ENCODE measurements at regions not wholly inside any gene's neighbourhood (a gene's known extent, or its start where the extent isn't known, plus 50 kb on each side); places are given as distances from the start of the nearest gene placed in this dataset.

- no peaks in the 10 kb centered on the region for H3K4me1 ChIP-seq (ENCODE audit: control insufficient read depth, insufficient read depth, low read length)
- peaks cover 7% of the 10 kb centered on the region for H3K9me3 ChIP-seq (replicated peaks; ENCODE audit: control insufficient read depth, low read depth, low read length)
- H3K27me3 ChIP-seq (ENCODE audit: control insufficient read depth, insufficient read depth, low read length) = no peaks in the 10 kb centered on the region
- H3K27ac ChIP-seq (ENCODE audit: low read length) = no peak overlapping the region
- no peak for DNase-seq
- 50% methylated on average over 1 of the region's 1 CpG for WGBS (ENCODE audit: insufficient coverage)
- no peaks in the 10 kb centered on the region for H3K36me3 ChIP-seq (ENCODE audit: control insufficient read depth, insufficient read depth, low read length)
- no peak overlapping the region for H3K4me3 ChIP-seq (ENCODE audit: low read length)
These were observed 982.5 kb downstream of the TTLL7 start for GRCh38 chr1:83016354-83016849.

DNA sequence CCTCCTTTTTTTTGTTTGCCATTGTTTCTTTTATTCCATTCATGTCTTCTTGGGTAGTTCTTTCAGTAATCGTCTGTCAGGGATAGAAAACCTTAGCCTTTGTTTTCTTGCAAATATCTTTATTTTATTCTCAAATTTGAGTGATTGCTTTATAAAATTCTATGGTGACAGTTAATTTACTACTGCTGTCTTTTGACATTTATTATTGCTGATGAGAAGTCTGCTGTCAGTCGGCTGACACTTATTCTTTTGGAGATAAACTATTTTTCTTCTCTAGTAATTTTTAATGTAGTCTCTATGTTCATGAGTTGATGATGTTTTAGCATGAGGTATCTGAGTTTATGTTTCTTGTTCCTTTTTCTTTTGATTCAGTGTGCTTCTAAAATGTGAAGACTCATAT is 983.8 kb downstream of the TTLL7 start:
- Histone ChIP-seq H3K27ac (ENCODE audit: low read length) (no peak overlapping the region), H3K36me3 (ENCODE audit: control insufficient read depth, insufficient read depth, low read length) (no peaks in the 10 kb centered on the region), H3K4me3 (ENCODE audit: low read length) (no peak overlapping the region), H3K9me3 (replicated peaks; ENCODE audit: control insufficient read depth, low read depth, low read length) (peaks cover 3% of the 10 kb centered on the region), H3K4me1 (ENCODE audit: control insufficient read depth, insufficient read depth, low read length) (no peaks in the 10 kb centered on the region), H3K27me3 (ENCODE audit: control insufficient read depth, insufficient read depth, low read length) (no peaks in the 10 kb centered on the region)
- WGBS (ENCODE audit: insufficient coverage) = no CpG with 5 or more reads among the region's 2 CpGs
- DNase-seq = no peak

DNA sequence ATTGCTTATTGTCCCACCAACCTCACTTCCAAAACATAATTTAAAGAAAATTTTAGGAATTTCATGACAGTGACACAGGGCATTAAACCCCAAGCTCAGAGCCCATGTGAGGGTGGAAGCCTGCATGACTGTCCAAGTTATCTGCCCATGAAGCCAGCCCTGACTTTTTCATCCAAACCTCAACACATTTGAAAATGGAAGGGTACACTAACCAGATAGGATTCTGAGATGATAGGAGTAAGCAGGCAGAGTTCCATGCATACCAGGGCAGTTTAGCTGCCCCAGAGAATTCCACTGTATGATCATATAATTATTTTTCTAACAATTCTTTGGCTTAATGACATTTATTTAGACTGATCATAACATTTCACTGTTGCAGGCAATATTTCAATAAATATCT is 986.0 kb downstream of the TTLL7 start:
- Histone ChIP-seq H3K27ac (ENCODE audit: low read length) (no peak overlapping the region), H3K27me3 (ENCODE audit: control insufficient read depth, insufficient read depth, low read length) (no peaks in the 10 kb centered on the region), H3K4me3 (ENCODE audit: low read length) (no peak overlapping the region)

DNA sequence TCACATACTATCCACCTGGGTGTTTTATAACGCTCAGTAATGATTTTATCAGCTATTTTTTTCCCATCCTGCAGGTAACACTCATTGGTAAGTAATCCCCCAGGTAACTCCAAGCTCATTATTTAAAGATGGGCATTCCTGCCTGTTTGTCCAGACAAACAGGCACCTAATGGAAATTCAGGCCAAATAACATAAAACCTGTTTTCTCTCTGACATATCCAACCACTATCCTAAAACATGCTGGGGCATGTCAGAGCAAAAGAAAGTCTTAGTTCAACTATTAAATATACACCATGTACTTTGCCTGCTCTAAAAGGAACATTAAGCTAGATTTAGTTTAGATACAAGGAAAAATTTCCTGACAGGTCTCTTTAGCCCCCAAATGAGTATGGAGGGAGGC is 987.7 kb downstream of the TTLL7 start:
- 67% methylated on average over 1 of the region's 1 CpG for WGBS (ENCODE audit: insufficient coverage)
- Histone ChIP-seq H3K27ac (ENCODE audit: low read length) (no peak overlapping the region), H3K36me3 (ENCODE audit: control insufficient read depth, insufficient read depth, low read length) (no peaks in the 10 kb centered on the region), H3K4me3 (ENCODE audit: low read length) (no peak overlapping the region), H3K4me1 (ENCODE audit: control insufficient read depth, insufficient read depth, low read length) (no peaks in the 10 kb centered on the region), H3K27me3 (ENCODE audit: control insufficient read depth, insufficient read depth, low read length) (no peaks in the 10 kb centered on the region), H3K9me3 (replicated peaks; ENCODE audit: control insufficient read depth, low read depth, low read length) (no peaks in the 10 kb centered on the region)
- DNase-seq = no peak

More for the DNA sequence above, 986.0 kb downstream of the TTLL7 start:
- H3K36me3 ChIP-seq (ENCODE audit: control insufficient read depth, insufficient read depth, low read length) = no peaks in the 10 kb centered on the region
- H3K4me1 ChIP-seq (ENCODE audit: control insufficient read depth, insufficient read depth, low read length) = no peaks in the 10 kb centered on the region
- H3K9me3 ChIP-seq (replicated peaks; ENCODE audit: control insufficient read depth, low read depth, low read length) = no peaks in the 10 kb centered on the region
- no peak for DNase-seq

- DNase-seq = no peak
- Histone ChIP-seq H3K27me3 (ENCODE audit: control insufficient read depth, insufficient read depth, low read length) (no peaks in the 10 kb centered on the region), H3K36me3 (ENCODE audit: control insufficient read depth, insufficient read depth, low read length) (no peaks in the 10 kb centered on the region), H3K4me3 (ENCODE audit: low read length) (no peak overlapping the region), H3K27ac (ENCODE audit: low read length) (no peak overlapping the region), H3K4me1 (ENCODE audit: control insufficient read depth, insufficient read depth, low read length) (no peaks in the 10 kb centered on the region), H3K9me3 (replicated peaks; ENCODE audit: control insufficient read depth, low read depth, low read length) (no peaks in the 10 kb centered on the region)
- 100% methylated on average over 2 of the region's 3 CpGs for WGBS (ENCODE audit: insufficient coverage)
These were observed 992.7 kb downstream of the TTLL7 start for GRCh38 chr1:83006271-83006670.

DNA sequence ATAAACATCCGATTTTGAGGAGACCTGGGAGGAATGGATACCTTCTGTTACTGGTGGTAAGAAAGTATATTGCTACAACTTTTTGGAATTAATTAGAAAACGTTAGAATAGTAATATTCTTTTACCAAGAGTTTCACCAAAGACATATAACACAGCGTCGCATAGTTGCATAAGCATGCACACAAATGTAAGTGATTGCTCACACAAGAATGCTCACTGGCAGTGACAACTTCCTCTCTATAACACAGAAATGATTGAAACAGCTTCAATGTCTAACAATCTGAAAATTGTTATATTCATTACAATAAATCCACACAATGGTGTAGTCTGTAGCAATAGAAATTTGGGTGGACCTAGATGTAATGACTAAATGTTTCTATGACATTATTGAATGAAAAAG is 998.6 kb downstream of the TTLL7 start:
- no peaks in the 10 kb centered on the region for H3K9me3 ChIP-seq (replicated peaks; ENCODE audit: control insufficient read depth, low read depth, low read length)
- H3K4me1 ChIP-seq (ENCODE audit: control insufficient read depth, insufficient read depth, low read length) = no peaks in the 10 kb centered on the region
- 100% methylated on average over 2 of the region's 4 CpGs for WGBS (ENCODE audit: insufficient coverage)
- H3K27ac ChIP-seq (ENCODE audit: low read length) = no peak overlapping the region
- H3K27me3 ChIP-seq (ENCODE audit: control insufficient read depth, insufficient read depth, low read length) = no peaks in the 10 kb centered on the region
- H3K4me3 ChIP-seq (ENCODE audit: low read length) = no peak overlapping the region
- DNase-seq = no peak
- H3K36me3 ChIP-seq (ENCODE audit: control insufficient read depth, insufficient read depth, low read length) = no peaks in the 10 kb centered on the region

DNA sequence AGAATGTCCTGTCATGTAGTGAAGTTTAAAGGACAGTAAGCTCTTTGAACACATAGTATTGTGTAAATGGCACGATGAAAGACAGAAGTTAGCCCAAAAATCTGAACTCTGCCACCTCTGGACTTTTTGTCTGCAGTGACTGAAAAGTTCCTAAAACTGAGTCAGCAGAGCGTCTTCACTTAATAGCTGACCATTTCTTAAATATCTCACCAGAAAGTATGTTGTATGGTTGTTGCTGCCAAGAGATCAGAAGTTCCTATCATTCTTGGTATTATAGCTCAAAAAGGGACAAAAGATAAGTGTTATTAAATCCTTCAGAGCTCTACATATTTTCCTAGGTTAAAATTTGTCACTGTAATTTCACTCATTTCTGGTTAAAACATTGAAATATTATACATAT is 1003.0 kb downstream of the TTLL7 start:
- Histone ChIP-seq H3K36me3 (ENCODE audit: control insufficient read depth, insufficient read depth, low read length) (no peaks in the 10 kb centered on the region), H3K9me3 (replicated peaks; ENCODE audit: control insufficient read depth, low read depth, low read length) (no peaks in the 10 kb centered on the region), H3K27me3 (ENCODE audit: control insufficient read depth, insufficient read depth, low read length) (no peaks in the 10 kb centered on the region), H3K27ac (ENCODE audit: low read length) (no peak overlapping the region), H3K4me3 (ENCODE audit: low read length) (no peak overlapping the region), H3K4me1 (ENCODE audit: control insufficient read depth, insufficient read depth, low read length) (peaks cover 2% of the 10 kb centered on the region)
- 100% methylated on average over 1 of the region's 2 CpGs for WGBS (ENCODE audit: insufficient coverage)
- DNase-seq = no peak

DNA sequence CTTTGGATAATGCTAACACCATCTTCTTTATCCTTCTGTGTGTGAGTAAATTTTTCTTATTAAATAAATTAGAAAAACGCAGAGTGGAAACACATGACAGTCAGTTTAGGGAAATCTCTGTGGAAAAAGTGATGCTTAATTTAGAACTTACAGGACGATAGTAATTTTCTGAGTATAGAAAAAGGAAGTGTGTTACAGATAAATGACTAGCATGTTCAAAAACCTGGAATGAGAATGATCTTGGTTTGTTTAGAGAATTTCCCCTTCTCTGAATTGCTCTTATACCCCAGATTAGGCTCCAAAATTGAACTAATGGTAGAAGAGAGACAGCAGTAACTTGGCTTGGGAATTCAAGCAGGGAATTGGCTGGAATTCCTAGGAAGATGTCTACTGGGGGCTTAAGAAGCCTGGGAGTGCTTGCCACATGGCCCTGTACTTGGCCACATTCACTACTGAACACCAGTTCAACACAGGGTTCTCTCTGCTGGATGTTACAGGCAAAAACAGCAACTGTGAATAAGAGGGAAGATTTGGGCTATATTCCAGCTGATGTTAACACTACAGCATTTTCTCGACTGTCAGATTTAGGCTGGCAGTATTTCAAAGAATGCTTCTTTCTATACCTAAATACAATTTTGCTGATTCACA is 1004.2 kb downstream of the TTLL7 start:
- Histone ChIP-seq H3K4me3 (ENCODE audit: low read length) (no peak overlapping the region), H3K27ac (ENCODE audit: low read length) (peak overlapping the region; percentile 81), H3K9me3 (replicated peaks; ENCODE audit: control insufficient read depth, low read depth, low read length) (no peaks in the 10 kb centered on the region), H3K4me1 (ENCODE audit: control insufficient read depth, insufficient read depth, low read length) (peaks cover 2% of the 10 kb centered on the region), H3K36me3 (ENCODE audit: control insufficient read depth, insufficient read depth, low read length) (no peaks in the 10 kb centered on the region), H3K27me3 (ENCODE audit: control insufficient read depth, insufficient read depth, low read length) (no peaks in the 10 kb centered on the region)
- peak; percentile 85 for DNase-seq
- no CpG with 5 or more reads among the region's 3 CpGs for WGBS (ENCODE audit: insufficient coverage)

DNA sequence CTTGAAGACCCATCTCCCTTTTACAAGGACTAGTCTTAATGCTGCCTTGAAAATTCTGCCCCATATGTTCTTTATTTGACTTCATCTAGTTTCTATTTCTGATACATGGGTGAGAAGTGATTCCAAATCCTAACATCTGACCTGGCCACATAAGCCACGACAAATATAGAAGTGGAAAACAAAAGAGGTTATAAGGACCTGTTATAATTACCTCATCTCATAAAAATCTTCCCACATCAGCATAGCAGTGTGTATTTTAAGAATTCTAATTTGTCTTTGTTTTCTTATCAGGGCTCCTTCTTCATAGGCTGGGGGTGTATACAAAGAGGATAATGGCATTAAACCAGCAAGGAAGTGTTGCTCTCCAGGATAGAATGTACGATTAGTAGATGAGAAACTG is 1007.4 kb downstream of the TTLL7 start:
- H3K9me3 ChIP-seq (replicated peaks; ENCODE audit: control insufficient read depth, low read depth, low read length) = no peaks in the 10 kb centered on the region
- no peak overlapping the region for H3K27ac ChIP-seq (ENCODE audit: low read length)
- H3K4me1 ChIP-seq (ENCODE audit: control insufficient read depth, insufficient read depth, low read length) = peaks cover 2% of the 10 kb centered on the region
- WGBS (ENCODE audit: insufficient coverage) = 40% methylated on average over 1 of the region's 2 CpGs
- H3K27me3 ChIP-seq (ENCODE audit: control insufficient read depth, insufficient read depth, low read length) = no peaks in the 10 kb centered on the region
- no peaks in the 10 kb centered on the region for H3K36me3 ChIP-seq (ENCODE audit: control insufficient read depth, insufficient read depth, low read length)
- H3K4me3 ChIP-seq (ENCODE audit: low read length) = no peak overlapping the region
- DNase-seq = no peak

GRCh38 chr1:82979593-82980236 is 1019.2 kb downstream of the TTLL7 start:
- WGBS (ENCODE audit: insufficient coverage) = 63% methylated on average over 2 of the region's 7 CpGs
- Histone ChIP-seq H3K27ac (ENCODE audit: low read length) (no peak overlapping the region), H3K4me1 (ENCODE audit: control insufficient read depth, insufficient read depth, low read length) (no peaks in the 10 kb centered on the region), H3K27me3 (ENCODE audit: control insufficient read depth, insufficient read depth, low read length) (no peaks in the 10 kb centered on the region), H3K36me3 (ENCODE audit: control insufficient read depth, insufficient read depth, low read length) (no peaks in the 10 kb centered on the region), H3K4me3 (ENCODE audit: low read length) (no peak overlapping the region), H3K9me3 (replicated peaks; ENCODE audit: control insufficient read depth, low read depth, low read length) (no peaks in the 10 kb centered on the region)
- DNase-seq = no peak

All from muscle of leg (tissue), 3 donors.